ENCODE measurements at regions not wholly inside any gene's neighbourhood (a gene's known extent, or its start where the extent isn't known, plus 50 kb on each side); places are given as distances from the start of the nearest gene placed in this dataset.

DNA sequence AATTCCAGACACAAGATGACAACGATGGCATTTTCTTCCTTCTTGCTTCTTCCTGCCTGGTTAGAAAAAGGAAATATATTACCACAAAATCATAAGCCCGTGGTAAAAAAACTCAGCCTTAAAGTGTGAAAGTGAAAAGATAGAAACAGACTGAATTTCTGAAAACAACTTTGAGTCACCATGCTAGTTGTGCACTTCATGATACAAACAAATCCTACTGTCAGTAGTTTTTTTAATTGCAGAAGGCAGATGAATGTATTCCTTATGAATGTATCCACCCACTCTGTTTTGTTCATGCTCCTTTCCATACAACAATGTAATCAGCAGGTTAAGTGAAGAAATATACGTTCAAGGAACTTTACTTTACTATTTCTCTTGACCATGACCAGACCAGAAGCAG is 1144.7 kb downstream of the OTOL1 start (continued):
- no peak for TF ChIP-seq RARB (CRISPR knock-in tag; IDR thresholded peaks at IDR 0.05)

DNA sequence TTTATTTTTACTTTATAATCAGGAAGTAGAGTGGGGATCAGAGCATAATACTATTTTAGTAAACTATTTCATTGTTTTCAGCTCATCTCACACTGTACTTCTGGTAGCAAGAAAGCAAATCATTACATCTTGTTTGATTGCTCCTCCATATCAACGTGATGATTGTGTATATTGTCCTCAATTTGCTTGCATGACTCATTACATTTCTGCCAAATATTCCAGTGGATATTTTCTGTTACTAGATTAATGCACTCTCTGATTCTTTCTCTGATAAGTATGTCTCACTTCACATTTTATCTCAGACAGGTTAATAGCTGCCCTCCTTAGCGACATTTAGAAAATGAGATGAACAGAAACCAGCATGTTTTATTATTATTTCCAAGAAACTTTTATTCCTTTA is 1145.3 kb downstream of the OTOL1 start:
- CTCF ChIA-PET, result no interaction called here
- WGBS (ENCODE audit: missing lambda C conversion rate), result 47% methylated on average over 2 of the region's 2 CpGs

DNA sequence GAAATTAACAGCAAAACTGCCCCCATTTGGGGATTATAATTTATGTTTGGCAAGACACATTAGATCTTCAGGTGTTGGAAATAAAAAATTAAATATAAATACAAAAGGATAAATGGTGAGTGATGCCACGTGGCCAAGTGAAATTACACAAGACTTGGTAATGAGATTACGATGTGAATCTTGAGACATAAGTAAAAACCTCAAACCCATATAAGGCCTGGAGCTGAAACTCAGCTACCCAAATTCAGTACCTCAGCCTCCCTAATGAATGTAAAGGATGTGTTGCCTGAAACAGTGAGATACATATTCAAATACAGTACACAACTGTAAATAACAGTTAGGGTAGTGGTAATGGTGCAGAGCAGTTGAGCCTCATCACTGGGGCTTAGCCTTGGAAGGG is 1146.6 kb downstream of the OTOL1 start:
- no peak for ATAC-seq
- Histone ChIP-seq H3K4me3 (no peak overlapping the region), H3K27ac (no peak overlapping the region), H3K4me2 (no peak overlapping the region), H3K4me1 (no peaks in the 10 kb centered on the region), H3K9me3 (peaks cover 9% of the 10 kb centered on the region; the same call in 2 of the 3 replicates)
- POLR2A ChIA-PET, result no interaction called here
- WGBS (ENCODE audit: missing lambda C conversion rate), result 40% methylated on average over 2 of the region's 2 CpGs
- FAIRE-seq, result no peak
- DNase-seq (ENCODE audit: low read depth in 1 of 2, low spot score in 1 of 2), result no peak
- CTCF ChIA-PET, result no interaction called here
- TF ChIP-seq RFX5 (IDR thresholded peaks at IDR 0.05) (no peak), CBX8 (IDR thresholded peaks at IDR 0.05) (no peak), EHMT2 (IDR thresholded peaks at IDR 0.05; ENCODE audit: low read depth) (no peak), FOSL2 (IDR thresholded peaks at IDR 0.05) (no peak), FOSL2 (CRISPR knock-in tag; IDR thresholded peaks at IDR 0.05) (no peak), CEBPB (IDR thresholded peaks at IDR 0.05) (no peak), POLR2A (IDR thresholded peaks at IDR 0.05; ENCODE audit: low read length) (no peak), FOXS1 (CRISPR knock-in tag; IDR thresholded peaks at IDR 0.05) (no peak), HOXA7 (CRISPR knock-in tag; IDR thresholded peaks at IDR 0.05) (no peak), TP53 (CRISPR knock-in tag; IDR thresholded peaks at IDR 0.05) (no peak), RAD21 (conservative IDR thresholded peaks at IDR 0.05 in 1 of 2, IDR thresholded peaks at IDR 0.05 in 1 of 2) (no peak), CHD4 (IDR thresholded peaks at IDR 0.05; ENCODE audit: borderline replicate concordance) (no peak), MAFK (IDR thresholded peaks at IDR 0.05; ENCODE audit: partially characterized antibody) (no peak), JUNB (IDR thresholded peaks at IDR 0.05) (no peak), KDM1A (IDR thresholded peaks at IDR 0.05; ENCODE audit: low read depth) (no peak), ZNF302 (CRISPR knock-in tag; IDR thresholded peaks at IDR 0.05) (no peak)
- TF ChIP-seq, protein P1, sequence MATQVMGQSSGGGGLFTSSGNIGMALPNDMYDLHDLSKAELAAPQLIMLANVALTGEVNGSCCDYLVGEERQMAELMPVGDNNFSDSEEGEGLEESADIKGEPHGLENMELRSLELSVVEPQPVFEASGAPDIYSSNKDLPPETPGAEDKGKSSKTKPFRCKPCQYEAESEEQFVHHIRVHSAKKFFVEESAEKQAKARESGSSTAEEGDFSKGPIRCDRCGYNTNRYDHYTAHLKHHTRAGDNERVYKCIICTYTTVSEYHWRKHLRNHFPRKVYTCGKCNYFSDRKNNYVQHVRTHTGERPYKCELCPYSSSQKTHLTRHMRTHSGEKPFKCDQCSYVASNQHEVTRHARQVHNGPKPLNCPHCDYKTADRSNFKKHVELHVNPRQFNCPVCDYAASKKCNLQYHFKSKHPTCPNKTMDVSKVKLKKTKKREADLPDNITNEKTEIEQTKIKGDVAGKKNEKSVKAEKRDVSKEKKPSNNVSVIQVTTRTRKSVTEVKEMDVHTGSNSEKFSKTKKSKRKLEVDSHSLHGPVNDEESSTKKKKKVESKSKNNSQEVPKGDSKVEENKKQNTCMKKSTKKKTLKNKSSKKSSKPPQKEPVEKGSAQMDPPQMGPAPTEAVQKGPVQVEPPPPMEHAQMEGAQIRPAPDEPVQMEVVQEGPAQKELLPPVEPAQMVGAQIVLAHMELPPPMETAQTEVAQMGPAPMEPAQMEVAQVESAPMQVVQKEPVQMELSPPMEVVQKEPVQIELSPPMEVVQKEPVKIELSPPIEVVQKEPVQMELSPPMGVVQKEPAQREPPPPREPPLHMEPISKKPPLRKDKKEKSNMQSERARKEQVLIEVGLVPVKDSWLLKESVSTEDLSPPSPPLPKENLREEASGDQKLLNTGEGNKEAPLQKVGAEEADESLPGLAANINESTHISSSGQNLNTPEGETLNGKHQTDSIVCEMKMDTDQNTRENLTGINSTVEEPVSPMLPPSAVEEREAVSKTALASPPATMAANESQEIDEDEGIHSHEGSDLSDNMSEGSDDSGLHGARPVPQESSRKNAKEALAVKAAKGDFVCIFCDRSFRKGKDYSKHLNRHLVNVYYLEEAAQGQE (IDR thresholded peaks at IDR 0.05), result no peak
- TF ChIP-seq, protein P2, sequence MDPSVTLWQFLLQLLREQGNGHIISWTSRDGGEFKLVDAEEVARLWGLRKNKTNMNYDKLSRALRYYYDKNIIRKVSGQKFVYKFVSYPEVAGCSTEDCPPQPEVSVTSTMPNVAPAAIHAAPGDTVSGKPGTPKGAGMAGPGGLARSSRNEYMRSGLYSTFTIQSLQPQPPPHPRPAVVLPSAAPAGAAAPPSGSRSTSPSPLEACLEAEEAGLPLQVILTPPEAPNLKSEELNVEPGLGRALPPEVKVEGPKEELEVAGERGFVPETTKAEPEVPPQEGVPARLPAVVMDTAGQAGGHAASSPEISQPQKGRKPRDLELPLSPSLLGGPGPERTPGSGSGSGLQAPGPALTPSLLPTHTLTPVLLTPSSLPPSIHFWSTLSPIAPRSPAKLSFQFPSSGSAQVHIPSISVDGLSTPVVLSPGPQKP (IDR thresholded peaks at IDR 0.05; ENCODE audit: low read depth, low read length), result no peak
- TF ChIP-seq, protein P3, sequence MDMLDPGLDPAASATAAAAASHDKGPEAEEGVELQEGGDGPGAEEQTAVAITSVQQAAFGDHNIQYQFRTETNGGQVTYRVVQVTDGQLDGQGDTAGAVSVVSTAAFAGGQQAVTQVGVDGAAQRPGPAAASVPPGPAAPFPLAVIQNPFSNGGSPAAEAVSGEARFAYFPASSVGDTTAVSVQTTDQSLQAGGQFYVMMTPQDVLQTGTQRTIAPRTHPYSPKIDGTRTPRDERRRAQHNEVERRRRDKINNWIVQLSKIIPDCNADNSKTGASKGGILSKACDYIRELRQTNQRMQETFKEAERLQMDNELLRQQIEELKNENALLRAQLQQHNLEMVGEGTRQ (IDR thresholded peaks at IDR 0.05), result no peak
- TF ChIP-seq, protein P4, sequence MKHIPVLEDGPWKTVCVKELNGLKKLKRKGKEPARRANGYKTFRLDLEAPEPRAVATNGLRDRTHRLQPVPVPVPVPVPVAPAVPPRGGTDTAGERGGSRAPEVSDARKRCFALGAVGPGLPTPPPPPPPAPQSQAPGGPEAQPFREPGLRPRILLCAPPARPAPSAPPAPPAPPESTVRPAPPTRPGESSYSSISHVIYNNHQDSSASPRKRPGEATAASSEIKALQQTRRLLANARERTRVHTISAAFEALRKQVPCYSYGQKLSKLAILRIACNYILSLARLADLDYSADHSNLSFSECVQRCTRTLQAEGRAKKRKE (CRISPR knock-in tag; IDR thresholded peaks at IDR 0.05; ENCODE audit: low read depth), result no peak

More for the DNA sequence above, 1145.3 kb downstream of the OTOL1 start:
- no peak for ATAC-seq
- TF ChIP-seq SREBF2 (IDR thresholded peaks at IDR 0.05) (no peak), RNF2 (IDR thresholded peaks at IDR 0.05; ENCODE audit: borderline replicate concordance, low read depth) (no peak), FOSL2 (IDR thresholded peaks at IDR 0.05) (no peak), FOSL2 (CRISPR knock-in tag; IDR thresholded peaks at IDR 0.05) (no peak), HOXA7 (CRISPR knock-in tag; IDR thresholded peaks at IDR 0.05) (no peak), EHMT2 (IDR thresholded peaks at IDR 0.05; ENCODE audit: low read depth) (no peak), JUNB (IDR thresholded peaks at IDR 0.05) (no peak), FOXS1 (CRISPR knock-in tag; IDR thresholded peaks at IDR 0.05) (no peak), TFCP2L1 (CRISPR knock-in tag; IDR thresholded peaks at IDR 0.05) (no peak), EHF (CRISPR knock-in tag; IDR thresholded peaks at IDR 0.05) (no peak), RCOR1 (IDR thresholded peaks at IDR 0.05; ENCODE audit: low read depth, low read length) (no peak), NR3C1 (IDR thresholded peaks at IDR 0.05) (no peak), CHD4 (IDR thresholded peaks at IDR 0.05; ENCODE audit: borderline replicate concordance) (no peak)
- TF ChIP-seq, protein P5, sequence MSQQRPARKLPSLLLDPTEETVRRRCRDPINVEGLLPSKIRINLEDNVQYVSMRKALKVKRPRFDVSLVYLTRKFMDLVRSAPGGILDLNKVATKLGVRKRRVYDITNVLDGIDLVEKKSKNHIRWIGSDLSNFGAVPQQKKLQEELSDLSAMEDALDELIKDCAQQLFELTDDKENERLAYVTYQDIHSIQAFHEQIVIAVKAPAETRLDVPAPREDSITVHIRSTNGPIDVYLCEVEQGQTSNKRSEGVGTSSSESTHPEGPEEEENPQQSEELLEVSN (IDR thresholded peaks at IDR 0.05; ENCODE audit: borderline replicate concordance, low read depth), result no peak
- Histone ChIP-seq H3K4me3 (no peak overlapping the region), H3K4me2 (no peak overlapping the region), H3K9me3 (peaks cover 8% of the 10 kb centered on the region; the same call in 2 of the 3 replicates), H3K4me1 (no peaks in the 10 kb centered on the region), H3K27ac (no peak overlapping the region)
- POLR2A ChIA-PET, result no interaction called here
- DNase-seq (ENCODE audit: low read depth in 1 of 2, low spot score in 1 of 2), result no peak
- no peak for FAIRE-seq

All from A549 (cell line).